ENCODE measurements at regions not wholly inside any gene's neighbourhood (a gene's known extent, or its start where the extent isn't known, plus 50 kb on each side); places are given as distances from the start of the nearest gene placed in this dataset.

- DNase-seq (no peak), ATAC-seq (ENCODE audit: low read depth) (no peak)
- Mint-ChIP-seq H3K27ac (no peak overlapping the region), H3K27me3 (no peaks in the 10 kb centered on the region), H3K36me3 (no peaks in the 10 kb centered on the region), H3K4me1 (no peaks in the 10 kb centered on the region), H3K9me3 (no peaks in the 10 kb centered on the region), H3K4me3 (no peak overlapping the region)
- POLR2A ChIA-PET = no interaction called here
Measured at GRCh38 chr1:5271264-5271663, 616.9 kb downstream of the AJAP1 start.

- ATAC-seq (ENCODE audit: low read depth) = no peak
- H3K36me3 Mint-ChIP-seq = no peaks in the 10 kb centered on the region
- no peak overlapping the region for H3K4me3 Mint-ChIP-seq
- no peaks in the 10 kb centered on the region for H3K4me1 Mint-ChIP-seq
- no peaks in the 10 kb centered on the region for H3K27me3 Mint-ChIP-seq
- POLR2A ChIA-PET = no interaction called here
- no peak overlapping the region for H3K27ac Mint-ChIP-seq
- DNase-seq = no peak
- no peaks in the 10 kb centered on the region for H3K9me3 Mint-ChIP-seq
Measured at GRCh38 chr1:5269901-5270300, 615.5 kb downstream of the AJAP1 start.

- Mint-ChIP-seq H3K4me3 (no peak overlapping the region), H3K9me3 (peaks cover 4% of the 10 kb centered on the region), H3K27ac (no peak overlapping the region), H3K36me3 (no peaks in the 10 kb centered on the region), H3K4me1 (no peaks in the 10 kb centered on the region), H3K27me3 (no peaks in the 10 kb centered on the region)
- DNase-seq (no peak), ATAC-seq (ENCODE audit: low read depth) (no peak)
- POLR2A ChIA-PET = no interaction called here
Measured at GRCh38 chr1:5267603-5268235, 613.3 kb downstream of the AJAP1 start.

- Mint-ChIP-seq H3K36me3 (no peaks in the 10 kb centered on the region), H3K4me3 (no peak overlapping the region), H3K9me3 (peaks cover 8% of the 10 kb centered on the region), H3K4me1 (no peaks in the 10 kb centered on the region), H3K27ac (no peak overlapping the region), H3K27me3 (no peaks in the 10 kb centered on the region)
- ATAC-seq (ENCODE audit: low read depth) (no peak), DNase-seq (no peak)
- POLR2A ChIA-PET = no interaction called here
Measured at GRCh38 chr1:5265438-5266075, 611.1 kb downstream of the AJAP1 start.

GRCh38 chr1:5264476-5264875, 610.1 kb downstream of the AJAP1 start:
- H3K9me3 Mint-ChIP-seq = peaks cover 10% of the 10 kb centered on the region
- no peak overlapping the region for H3K27ac Mint-ChIP-seq
- POLR2A ChIA-PET = no interaction called here
- H3K36me3 Mint-ChIP-seq = no peaks in the 10 kb centered on the region
- DNase-seq (no peak), ATAC-seq (ENCODE audit: low read depth) (no peak)
- H3K4me3 Mint-ChIP-seq = no peak overlapping the region
- no peaks in the 10 kb centered on the region for H3K4me1 Mint-ChIP-seq
- no peaks in the 10 kb centered on the region for H3K27me3 Mint-ChIP-seq

- ATAC-seq (ENCODE audit: low read depth) (no peak), DNase-seq (no peak)
- no peaks in the 10 kb centered on the region for H3K4me1 Mint-ChIP-seq
- H3K27me3 Mint-ChIP-seq = no peaks in the 10 kb centered on the region
- peaks cover 7% of the 10 kb centered on the region for H3K9me3 Mint-ChIP-seq
- H3K27ac Mint-ChIP-seq = no peak overlapping the region
- POLR2A ChIA-PET = no interaction called here
- no peak overlapping the region for H3K4me3 Mint-ChIP-seq
- no peaks in the 10 kb centered on the region for H3K36me3 Mint-ChIP-seq
Measured at GRCh38 chr1:5256793-5257192, 602.4 kb downstream of the AJAP1 start.

- H3K4me3 Mint-ChIP-seq = no peak overlapping the region
- no peaks in the 10 kb centered on the region for H3K36me3 Mint-ChIP-seq
- no peak for DNase-seq
- POLR2A ChIA-PET = no interaction called here
- H3K27ac Mint-ChIP-seq = no peak overlapping the region
- no peak for ATAC-seq (ENCODE audit: low read depth)
- H3K4me1 Mint-ChIP-seq = no peaks in the 10 kb centered on the region
- no peaks in the 10 kb centered on the region for H3K27me3 Mint-ChIP-seq
- H3K9me3 Mint-ChIP-seq = peaks cover 6% of the 10 kb centered on the region
Measured at GRCh38 chr1:5254975-5255374, 600.6 kb downstream of the AJAP1 start.

- ATAC-seq (ENCODE audit: low read depth) = no peak
- H3K4me1 Mint-ChIP-seq = no peaks in the 10 kb centered on the region
- POLR2A ChIA-PET = no interaction called here
- no peaks in the 10 kb centered on the region for H3K36me3 Mint-ChIP-seq
- DNase-seq = no peak
- H3K27ac Mint-ChIP-seq = no peak overlapping the region
- H3K27me3 Mint-ChIP-seq = no peaks in the 10 kb centered on the region
- peaks cover 4% of the 10 kb centered on the region for H3K9me3 Mint-ChIP-seq
- no peak overlapping the region for H3K4me3 Mint-ChIP-seq
Measured at GRCh38 chr1:5254131-5254725, 599.8 kb downstream of the AJAP1 start.

- Mint-ChIP-seq H3K27me3 (peaks cover under 1% of the 10 kb centered on the region), H3K4me3 (no peak overlapping the region), H3K27ac (no peak overlapping the region), H3K4me1 (no peaks in the 10 kb centered on the region), H3K9me3 (peaks cover 4% of the 10 kb centered on the region), H3K36me3 (no peaks in the 10 kb centered on the region)
- ATAC-seq (ENCODE audit: low read depth) = no peak
- POLR2A ChIA-PET = no interaction called here
- no peak for DNase-seq
Measured at GRCh38 chr1:5253036-5253435, 598.6 kb downstream of the AJAP1 start.

- H3K9me3 Mint-ChIP-seq = peaks cover 3% of the 10 kb centered on the region
- H3K36me3 Mint-ChIP-seq = no peaks in the 10 kb centered on the region
- peaks cover 2% of the 10 kb centered on the region for H3K27me3 Mint-ChIP-seq
- no peak for DNase-seq
- ATAC-seq (ENCODE audit: low read depth) = no peak
- no peak overlapping the region for H3K4me3 Mint-ChIP-seq
- POLR2A ChIA-PET = no interaction called here
- no peaks in the 10 kb centered on the region for H3K4me1 Mint-ChIP-seq
- H3K27ac Mint-ChIP-seq = no peak overlapping the region
Measured at GRCh38 chr1:5250336-5250735, 595.9 kb downstream of the AJAP1 start.

GRCh38 chr1:5245348-5245747, 590.9 kb downstream of the AJAP1 start:
- POLR2A ChIA-PET = no interaction called here
- H3K4me1 Mint-ChIP-seq = no peaks in the 10 kb centered on the region
- no peak overlapping the region for H3K27ac Mint-ChIP-seq
- no peak for ATAC-seq (ENCODE audit: low read depth)
- peaks cover 2% of the 10 kb centered on the region for H3K27me3 Mint-ChIP-seq
- peaks cover 3% of the 10 kb centered on the region for H3K9me3 Mint-ChIP-seq
- no peak overlapping the region for H3K4me3 Mint-ChIP-seq
- DNase-seq = no peak
- H3K36me3 Mint-ChIP-seq = no peaks in the 10 kb centered on the region

- Mint-ChIP-seq H3K36me3 (no peaks in the 10 kb centered on the region), H3K27ac (no peak overlapping the region)
- POLR2A ChIA-PET = no interaction called here
Measured at GRCh38 chr1:5244631-5245285, 590.3 kb downstream of the AJAP1 start.

GRCh38 chr1:5242850-5243249, 588.4 kb downstream of the AJAP1 start:
- ATAC-seq (ENCODE audit: low read depth) (no peak), DNase-seq (no peak)
- Mint-ChIP-seq H3K4me1 (no peaks in the 10 kb centered on the region), H3K36me3 (peaks cover 2% of the 10 kb centered on the region), H3K4me3 (no peak overlapping the region), H3K27me3 (no peaks in the 10 kb centered on the region), H3K27ac (no peak overlapping the region), H3K9me3 (peaks cover 5% of the 10 kb centered on the region)
- POLR2A ChIA-PET = no interaction called here

More at GRCh38 chr1:5244631-5245285, 590.3 kb downstream of the AJAP1 start:
- DNase-seq (no peak), ATAC-seq (ENCODE audit: low read depth) (no peak)
- H3K9me3 Mint-ChIP-seq = peaks cover 3% of the 10 kb centered on the region
- peaks cover 2% of the 10 kb centered on the region for H3K27me3 Mint-ChIP-seq
- H3K4me1 Mint-ChIP-seq = no peaks in the 10 kb centered on the region
- H3K4me3 Mint-ChIP-seq = no peak overlapping the region

- Mint-ChIP-seq H3K27ac (no peak overlapping the region), H3K27me3 (no peaks in the 10 kb centered on the region), H3K9me3 (peaks cover 5% of the 10 kb centered on the region), H3K4me1 (no peaks in the 10 kb centered on the region), H3K4me3 (no peak overlapping the region), H3K36me3 (peaks cover 2% of the 10 kb centered on the region)
- no peak for DNase-seq
- no peak for ATAC-seq (ENCODE audit: low read depth)
- POLR2A ChIA-PET = no interaction called here
Measured at GRCh38 chr1:5239911-5240310, 585.5 kb downstream of the AJAP1 start.
